Progenitor cell of endocrine pancreas (in vitro differentiated cells): ENCODE measurements at regions not wholly inside any gene's neighbourhood (a gene's known extent, or its start where the extent isn't known, plus 50 kb on each side); places are given as distances from the start of the nearest gene placed in this dataset.

Experiments
- DNase-seq: peaks from one replicate; pipeline ENCODE4 v3.0.0; 2021; ENCODE audit warnings: low spot score; ENCODE audit not compliant: unreplicated experiment
- H3K27ac Mint-ChIP-seq: 2 replicates; pipeline ENCODE4 v1.8.0; 2021; ENCODE audit warnings: mild to moderate bottlenecking, moderate library complexity, mixed read lengths
- H3K27me3 Mint-ChIP-seq: 2 replicates; pipeline ENCODE4 v1.8.0; 2021; ENCODE audit warnings: mixed read lengths
- H3K36me3 Mint-ChIP-seq: 2 replicates; pipeline ENCODE4 v1.8.0; 2022; ENCODE audit warnings: mixed read lengths; ENCODE audit not compliant: insufficient read depth
- H3K4me1 Mint-ChIP-seq: 2 replicates; pipeline ENCODE4 v1.8.0; 2021; ENCODE audit warnings: low read depth, mixed read lengths
- H3K4me3 Mint-ChIP-seq: 2 replicates; pipeline ENCODE4 v1.8.0; 2021; ENCODE audit warnings: low read depth, mild to moderate bottlenecking, moderate library complexity, mixed read lengths
- H3K9me3 Mint-ChIP-seq: 2 replicates; pipeline ENCODE4 v1.8.0; 2021; ENCODE audit warnings: low read depth, mixed read lengths
- TF ChIP-seq, protein P1 (sequence below): fragments of 200-600 bp; sonication (generic); IDR thresholded peaks from one replicate; pipeline ENCODE4 v1.5.0; 2021; ENCODE audit warnings: antibody characterized with exemption, mild to moderate bottlenecking; ENCODE audit not compliant: unreplicated experiment

DNA sequence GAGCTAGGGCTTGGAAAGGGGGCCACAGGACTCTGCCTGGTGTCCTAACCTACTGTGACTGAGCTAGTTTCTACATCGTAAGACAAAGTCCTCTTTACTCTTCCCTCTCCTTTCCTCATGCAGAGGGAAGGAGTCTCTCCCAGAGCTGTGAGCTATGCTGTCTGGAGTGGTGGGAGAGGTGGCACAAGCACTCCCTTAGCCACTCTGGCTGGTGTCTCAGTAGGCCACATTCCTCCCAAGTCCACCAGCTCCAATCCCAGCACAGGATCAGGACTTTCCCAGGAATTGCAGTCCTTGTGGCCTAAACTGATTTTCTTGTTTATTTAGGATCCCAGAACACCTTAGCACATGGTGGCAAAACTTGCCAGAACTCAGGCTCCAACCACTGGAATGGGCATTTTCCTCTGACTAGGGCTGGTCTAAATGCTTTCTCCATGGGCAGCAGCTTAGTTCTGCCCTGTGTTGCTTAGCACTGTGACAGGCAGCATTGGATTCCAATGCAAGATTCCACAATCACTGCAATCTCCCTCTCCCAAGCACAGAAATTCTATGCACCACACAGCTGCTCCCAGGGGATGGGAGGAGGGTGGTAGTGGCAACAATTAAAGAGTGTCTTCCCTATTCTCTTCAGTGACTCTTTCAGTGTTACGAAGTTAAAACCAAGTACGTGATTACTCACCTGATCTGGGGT is 733.3 kb downstream of the HACE1 start:
- Mint-ChIP-seq H3K27ac (no peak overlapping the region), H3K9me3 (peaks cover 2% of the 10 kb centered on the region)
- no peak for DNase-seq

DNA sequence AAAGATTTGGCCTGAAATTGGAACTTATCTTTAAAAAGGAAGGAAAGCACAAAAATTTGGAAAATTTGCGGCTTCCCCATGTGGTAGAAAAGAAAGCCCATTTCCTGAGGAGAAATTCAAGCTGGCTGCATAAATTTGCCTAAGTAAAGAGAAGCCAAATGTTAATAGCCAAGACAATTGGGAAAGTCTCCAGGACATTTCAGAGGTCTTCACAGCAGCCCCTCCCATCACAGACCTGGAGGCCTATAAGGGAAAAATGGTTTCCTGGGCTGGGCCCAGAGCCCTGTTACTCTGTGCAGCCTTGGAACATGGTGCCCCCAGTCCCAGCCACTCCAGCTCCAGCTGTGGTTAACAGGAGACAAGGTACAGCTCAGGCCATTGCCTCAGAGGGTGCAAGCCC is 736.5 kb downstream of the HACE1 start:
- H3K4me1 Mint-ChIP-seq, result peaks cover 1% of the 10 kb centered on the region
- TF ChIP-seq, protein P1, sequence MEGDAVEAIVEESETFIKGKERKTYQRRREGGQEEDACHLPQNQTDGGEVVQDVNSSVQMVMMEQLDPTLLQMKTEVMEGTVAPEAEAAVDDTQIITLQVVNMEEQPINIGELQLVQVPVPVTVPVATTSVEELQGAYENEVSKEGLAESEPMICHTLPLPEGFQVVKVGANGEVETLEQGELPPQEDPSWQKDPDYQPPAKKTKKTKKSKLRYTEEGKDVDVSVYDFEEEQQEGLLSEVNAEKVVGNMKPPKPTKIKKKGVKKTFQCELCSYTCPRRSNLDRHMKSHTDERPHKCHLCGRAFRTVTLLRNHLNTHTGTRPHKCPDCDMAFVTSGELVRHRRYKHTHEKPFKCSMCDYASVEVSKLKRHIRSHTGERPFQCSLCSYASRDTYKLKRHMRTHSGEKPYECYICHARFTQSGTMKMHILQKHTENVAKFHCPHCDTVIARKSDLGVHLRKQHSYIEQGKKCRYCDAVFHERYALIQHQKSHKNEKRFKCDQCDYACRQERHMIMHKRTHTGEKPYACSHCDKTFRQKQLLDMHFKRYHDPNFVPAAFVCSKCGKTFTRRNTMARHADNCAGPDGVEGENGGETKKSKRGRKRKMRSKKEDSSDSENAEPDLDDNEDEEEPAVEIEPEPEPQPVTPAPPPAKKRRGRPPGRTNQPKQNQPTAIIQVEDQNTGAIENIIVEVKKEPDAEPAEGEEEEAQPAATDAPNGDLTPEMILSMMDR, result no peak
- H3K27ac Mint-ChIP-seq, result no peak overlapping the region
- H3K9me3 Mint-ChIP-seq, result peaks cover 5% of the 10 kb centered on the region
- no peaks in the 10 kb centered on the region for H3K36me3 Mint-ChIP-seq
- no peak overlapping the region for H3K4me3 Mint-ChIP-seq
- DNase-seq, result no peak
- H3K27me3 Mint-ChIP-seq, result no peaks in the 10 kb centered on the region

More for the DNA sequence above, 733.3 kb downstream of the HACE1 start:
- Mint-ChIP-seq H3K4me1 (peaks cover 6% of the 10 kb centered on the region), H3K4me3 (no peak overlapping the region), H3K27me3 (no peaks in the 10 kb centered on the region), H3K36me3 (no peaks in the 10 kb centered on the region)
- TF ChIP-seq, protein P1, result no peak

DNA sequence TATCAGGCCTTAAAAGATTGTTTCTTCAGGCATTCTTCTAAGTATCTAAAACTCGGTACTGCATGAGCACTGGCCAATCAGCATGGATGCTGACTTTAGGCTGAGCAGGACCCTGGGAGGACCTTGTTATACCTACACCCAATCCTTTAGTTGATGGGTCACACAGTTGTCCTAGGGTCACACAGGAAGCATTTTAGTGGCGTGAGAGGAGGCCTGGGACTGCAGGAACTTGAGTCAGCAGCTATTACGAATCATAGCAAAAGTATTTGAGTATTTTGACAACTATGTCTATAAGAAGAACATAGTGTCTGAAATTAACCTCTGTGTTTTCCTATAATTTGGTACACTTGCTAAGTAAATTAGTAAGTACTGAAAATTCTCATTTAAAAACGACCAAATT is 741.4 kb downstream of the HACE1 start:
- no peaks in the 10 kb centered on the region for H3K36me3 Mint-ChIP-seq
- no peaks in the 10 kb centered on the region for H3K27me3 Mint-ChIP-seq
- TF ChIP-seq, protein P1, result no peak
- H3K4me3 Mint-ChIP-seq, result no peak overlapping the region
- no peak for DNase-seq
- H3K4me1 Mint-ChIP-seq, result no peaks in the 10 kb centered on the region
- no peak overlapping the region for H3K27ac Mint-ChIP-seq
- H3K9me3 Mint-ChIP-seq, result peaks cover 5% of the 10 kb centered on the region

DNA sequence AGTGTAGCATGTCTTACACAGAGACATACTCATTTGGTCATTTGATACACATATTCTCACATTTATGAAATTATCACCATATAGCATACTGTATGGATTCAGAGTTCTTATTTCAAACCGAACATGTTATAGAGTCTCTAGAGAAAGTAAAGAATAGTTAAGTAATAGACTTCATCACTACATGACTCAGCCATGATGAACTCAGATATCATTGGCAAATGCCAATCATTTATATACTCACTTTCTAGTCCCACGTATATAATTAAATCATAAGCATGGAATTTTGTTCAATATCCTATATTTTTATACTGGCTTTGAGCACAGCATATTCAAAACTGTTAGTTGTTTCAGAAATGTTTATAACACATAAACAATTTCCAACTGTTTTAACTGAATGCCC is 749.9 kb downstream of the HACE1 start:
- TF ChIP-seq, protein P1, result no peak
- Mint-ChIP-seq H3K4me1 (peaks cover 2% of the 10 kb centered on the region), H3K27me3 (no peaks in the 10 kb centered on the region), H3K9me3 (peaks cover 9% of the 10 kb centered on the region), H3K4me3 (no peak overlapping the region), H3K36me3 (no peaks in the 10 kb centered on the region), H3K27ac (no peak overlapping the region)
- DNase-seq, result no peak

DNA sequence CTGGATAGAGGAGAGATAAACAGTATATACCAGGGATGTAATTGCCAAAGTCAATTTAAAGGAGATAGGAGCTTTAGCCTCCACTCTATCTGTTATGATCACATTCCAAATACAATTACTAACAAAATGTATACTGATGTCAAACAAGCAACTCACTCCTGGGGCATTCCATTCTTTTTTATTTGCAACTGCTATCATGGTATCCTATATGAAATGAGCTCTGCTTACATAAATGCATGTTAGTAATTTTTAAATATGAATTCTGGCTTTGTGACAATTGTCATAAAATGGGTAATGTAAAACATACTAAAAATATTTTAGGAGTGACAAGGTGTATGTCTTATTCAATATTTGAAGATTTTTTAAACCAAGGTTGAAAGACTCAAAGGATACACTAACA is 751.1 kb downstream of the HACE1 start:
- H3K4me1 Mint-ChIP-seq, result peaks cover 2% of the 10 kb centered on the region
- H3K9me3 Mint-ChIP-seq, result peaks cover 9% of the 10 kb centered on the region

More for the DNA sequence above, 751.1 kb downstream of the HACE1 start:
- Mint-ChIP-seq H3K36me3 (no peaks in the 10 kb centered on the region), H3K27me3 (no peaks in the 10 kb centered on the region), H3K27ac (no peak overlapping the region), H3K4me3 (no peak overlapping the region)
- TF ChIP-seq, protein P1, result no peak
- no peak for DNase-seq
